Neutrophil (primary cell): ENCODE measurements at regions not wholly inside any gene's neighbourhood (a gene's known extent, or its start where the extent isn't known, plus 50 kb on each side); places are given as distances from the start of the nearest gene placed in this dataset.
"Not testable (repeated sequence)": the region's sequence is repeated elsewhere in the genome, so short reads cannot be mapped to it uniquely, and the experiment has no call there.

Experiments
- H3K27ac ChIP-seq: fragments of 200-600 bp; sonication (generic); 2 replicates; pipeline ENCODE4 v1.5.1; 2016; ENCODE audit warnings: mild to moderate bottlenecking, moderate library complexity
- H3K27me3 ChIP-seq: fragments of 200-600 bp; sonication (generic); 2 replicates; pipeline ENCODE4 v1.6.0; 2016; ENCODE audit warnings: mild to moderate bottlenecking
- H3K36me3 ChIP-seq: fragments of 200-600 bp; sonication (generic); 2 replicates; pipeline ENCODE4 v1.5.1; 2017
- H3K4me1 ChIP-seq, 2 experiments: fragments of 200-600 bp in 1 of 2; sonication (generic) in 1 of 2; 1 replicate in 1 of 2; 2 replicates in 1 of 2; pipeline versions ENCODE4 v1.5.1 to v1.6.1; 2013 to 2016; ENCODE audit warnings: low read depth in 1 of 2, low read length in 1 of 2, mild to moderate bottlenecking in 1 of 2, moderate library complexity in 1 of 2; ENCODE audit not compliant: control insufficient read depth in 1 of 2, insufficient read depth in 1 of 2
- H3K4me3 ChIP-seq, 2 experiments: fragments of 200-600 bp in 1 of 2; sonication (generic) in 1 of 2; 1 replicate in 1 of 2; 2 replicates in 1 of 2; pipeline ENCODE4 v1.5.1; 2013 to 2016; ENCODE audit warnings: low read depth in 1 of 2, low read length in 1 of 2, mild to moderate bottlenecking in 1 of 2, moderate library complexity in 1 of 2
- H3K9me3 ChIP-seq: fragments of 200-600 bp; sonication (generic); 2 replicates; pipeline ENCODE4 v1.5.1; 2016
- CTCF ChIP-seq: fragments of 200-600 bp; sonication (generic); IDR thresholded peaks from 2 replicates; pipeline ENCODE4 v1.5.1; 2016; ENCODE audit warnings: antibody characterized with exemption

- no peak for TF ChIP-seq CTCF
Measured at GRCh38 chr9:85331626-85332025, 410.1 kb downstream of the AGTPBP1 start.

GRCh38 chr9:85322592-85322991 is 419.2 kb downstream of the AGTPBP1 start:
- no peak for TF ChIP-seq CTCF
- H3K9me3 ChIP-seq: no peaks in the 10 kb centered on the region
- H3K36me3 ChIP-seq: no peaks in the 10 kb centered on the region
- H3K4me1 ChIP-seq: no peaks in the 10 kb centered on the region
- H3K4me3 ChIP-seq: no peak overlapping the region
- H3K27me3 ChIP-seq: no peaks in the 10 kb centered on the region
- H3K27ac ChIP-seq: no peak overlapping the region

More at GRCh38 chr9:85331626-85332025, 410.1 kb downstream of the AGTPBP1 start:
- Histone ChIP-seq H3K27me3 (no peaks in the 10 kb centered on the region), H3K9me3 (no peaks in the 10 kb centered on the region), H3K4me3 (no peak overlapping the region), H3K36me3 (no peaks in the 10 kb centered on the region), H3K27ac (no peak overlapping the region), H3K4me1 (no peaks in the 10 kb centered on the region)

GRCh38 chr9:85321561-85321960 is 420.2 kb downstream of the AGTPBP1 start:
- Histone ChIP-seq H3K27me3 (no peaks in the 10 kb centered on the region), H3K9me3 (no peaks in the 10 kb centered on the region), H3K4me1 (no peaks in the 10 kb centered on the region), H3K4me3 (no peak overlapping the region), H3K27ac (no peak overlapping the region), H3K36me3 (no peaks in the 10 kb centered on the region)
- no peak for TF ChIP-seq CTCF

- H3K27ac ChIP-seq: no peak overlapping the region
- no peaks in the 10 kb centered on the region for H3K9me3 ChIP-seq
- no peak overlapping the region for H3K4me3 ChIP-seq
- H3K27me3 ChIP-seq: no peaks in the 10 kb centered on the region
- H3K36me3 ChIP-seq: no peaks in the 10 kb centered on the region
- no peaks in the 10 kb centered on the region for H3K4me1 ChIP-seq
- no peak for TF ChIP-seq CTCF
Measured at GRCh38 chr9:85319936-85320656, 421.7 kb downstream of the AGTPBP1 start.

GRCh38 chr9:85315535-85315934 is 426.2 kb downstream of the AGTPBP1 start:
- not testable (repeated sequence) for H3K27me3 ChIP-seq, H3K36me3 ChIP-seq, H3K4me3 ChIP-seq, H3K4me1 ChIP-seq, H3K9me3 ChIP-seq, H3K27ac ChIP-seq

GRCh38 chr9:85310573-85310972 is 431.2 kb downstream of the AGTPBP1 start:
- TF ChIP-seq CTCF: no peak
- H3K27me3 ChIP-seq: no peaks in the 10 kb centered on the region
- no peak overlapping the region for H3K4me3 ChIP-seq
- H3K9me3 ChIP-seq: peaks cover 5% of the 10 kb centered on the region
- no peaks in the 10 kb centered on the region for H3K4me1 ChIP-seq
- H3K27ac ChIP-seq: no peak overlapping the region
- H3K36me3 ChIP-seq: no peaks in the 10 kb centered on the region
